HS-27A (cell line): ENCODE measurements at regions not wholly inside any gene's neighbourhood (a gene's known extent, or its start where the extent isn't known, plus 50 kb on each side); places are given as distances from the start of the nearest gene placed in this dataset.

Experiments
- DNase-seq: peaks from one replicate; pipeline ENCODE4 v3.0.0-alpha.2; 2012; ENCODE audit warnings: low read depth, missing footprints

- no peak for DNase-seq
These were observed 1289.6 kb downstream of the NSUN3 start for GRCh38 chr3:95352471-95352870.

GRCh38 chr3:95354489-95354888 is 1291.6 kb downstream of the NSUN3 start:
- no peak for DNase-seq

DNA sequence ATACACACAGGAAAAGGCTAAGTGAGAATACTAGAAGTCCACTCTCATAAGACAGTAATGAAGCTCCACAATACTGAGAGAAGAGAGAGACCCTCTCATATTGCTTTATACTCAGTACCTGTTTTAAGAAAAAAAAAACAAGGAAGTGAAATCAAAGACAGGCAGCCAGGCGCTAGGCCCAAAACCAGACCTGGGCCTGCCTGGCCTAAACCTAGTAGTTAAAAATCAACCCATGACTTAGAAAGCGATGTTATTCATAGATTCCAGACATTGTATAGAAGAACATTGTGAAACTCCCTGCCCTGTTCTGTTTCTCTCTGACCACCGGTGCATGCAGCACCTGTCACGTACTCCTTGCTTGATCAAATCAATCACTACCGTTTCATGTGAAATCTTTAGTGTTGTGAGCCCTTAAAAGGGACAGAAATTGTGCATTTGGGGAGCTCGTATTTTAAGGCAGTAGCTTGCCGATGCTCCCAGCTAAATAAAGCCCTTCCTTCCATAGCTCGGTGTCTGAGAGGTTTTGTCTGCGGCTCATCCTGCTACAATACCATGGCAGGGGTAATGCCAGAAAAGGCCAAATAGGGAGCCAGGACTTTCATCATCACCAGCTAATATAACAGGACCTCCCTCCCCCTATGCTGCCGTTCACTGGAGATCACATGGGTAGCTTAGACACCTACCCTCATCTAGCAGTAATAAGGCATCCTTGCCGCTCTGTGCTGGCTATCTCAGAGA is 1294.1 kb downstream of the NSUN3 start:
- DNase-seq: no peak

DNA sequence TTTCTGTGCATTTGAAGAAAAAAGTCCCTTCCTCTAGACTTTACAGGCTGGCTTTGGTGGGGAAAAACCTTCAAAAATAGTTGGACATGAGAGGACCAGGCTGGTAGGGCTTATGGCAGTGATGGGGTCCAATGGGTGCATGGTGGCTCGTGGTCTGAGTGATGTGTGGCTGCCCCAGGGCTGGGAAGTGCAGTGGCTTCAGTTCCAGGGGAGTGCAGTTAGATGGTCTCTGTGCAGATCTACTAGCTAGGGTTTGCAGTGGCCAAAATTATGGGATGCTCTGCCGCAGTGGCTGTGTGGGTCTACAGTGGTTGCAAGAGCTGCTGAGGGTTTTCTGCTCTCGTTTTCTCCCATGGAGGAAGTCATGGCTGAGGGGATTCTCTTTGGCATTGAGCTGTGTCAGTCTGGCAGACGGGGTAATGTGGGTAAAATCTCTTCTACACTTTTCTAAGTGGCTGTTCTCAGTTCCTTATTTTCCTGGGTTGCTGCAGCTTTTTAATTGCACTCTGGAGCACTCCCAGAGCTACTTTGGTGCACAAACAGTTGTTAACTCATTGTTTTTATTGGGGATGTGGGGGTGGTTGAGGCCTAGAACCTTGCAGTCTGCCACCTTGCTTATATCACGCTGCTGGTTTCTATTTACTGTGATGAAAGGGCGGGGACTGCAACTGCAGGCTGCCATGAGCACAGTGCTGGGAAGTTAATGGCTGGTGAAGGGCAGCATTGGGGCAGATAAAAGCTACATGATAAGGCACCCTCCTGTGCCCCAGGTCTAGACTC is 1324.6 kb downstream of the NSUN3 start:
- no peak for DNase-seq

DNA sequence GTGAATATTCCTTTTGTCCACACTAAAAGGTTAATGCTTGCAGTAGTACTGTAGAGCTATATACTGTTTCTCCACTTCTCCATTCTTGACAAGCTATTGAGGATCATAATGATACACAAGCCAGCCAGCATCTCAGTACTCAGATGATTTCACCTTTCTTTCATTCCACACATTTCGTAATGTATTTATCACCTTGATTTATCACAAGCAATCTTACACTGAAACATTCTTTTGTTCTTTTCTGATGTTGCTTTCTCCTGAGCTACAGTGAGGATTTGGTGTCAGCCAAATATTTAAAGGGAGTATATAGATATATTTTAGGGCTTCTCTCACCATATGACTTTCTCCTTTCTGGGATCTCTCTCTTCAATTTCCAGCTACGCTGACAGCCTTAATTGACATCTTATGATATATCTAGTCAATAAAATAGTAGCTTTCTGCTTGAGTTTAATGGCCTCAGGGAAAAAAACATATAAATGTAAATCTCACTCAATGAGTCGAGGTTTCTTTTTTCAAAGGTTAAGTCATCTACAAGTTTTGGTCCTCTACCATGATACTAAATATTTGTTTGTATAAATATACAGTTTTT is 1327.0 kb downstream of the NSUN3 start:
- DNase-seq: no peak

- DNase-seq: no peak
These were observed 1331.4 kb downstream of the NSUN3 start for GRCh38 chr3:95394286-95394685.

GRCh38 chr3:95399585-95399984 is 1336.7 kb downstream of the NSUN3 start:
- DNase-seq: no peak

- no peak for DNase-seq
These were observed 1338.8 kb downstream of the NSUN3 start for GRCh38 chr3:95401693-95402092.

- no peak for DNase-seq
These were observed 1345.0 kb downstream of the NSUN3 start for GRCh38 chr3:95407709-95408463.

- no peak for DNase-seq
These were observed 1345.6 kb downstream of the NSUN3 start for GRCh38 chr3:95408464-95408862.

GRCh38 chr3:95418251-95418650 is 1355.4 kb downstream of the NSUN3 start:
- no peak for DNase-seq

GRCh38 chr3:95424279-95424678 is 1361.4 kb downstream of the NSUN3 start:
- DNase-seq: no peak

- no peak for DNase-seq
These were observed 1371.6 kb downstream of the NSUN3 start for GRCh38 chr3:95434491-95434890.

GRCh38 chr3:95437409-95437808 is 1374.5 kb downstream of the NSUN3 start:
- DNase-seq: no peak

DNA sequence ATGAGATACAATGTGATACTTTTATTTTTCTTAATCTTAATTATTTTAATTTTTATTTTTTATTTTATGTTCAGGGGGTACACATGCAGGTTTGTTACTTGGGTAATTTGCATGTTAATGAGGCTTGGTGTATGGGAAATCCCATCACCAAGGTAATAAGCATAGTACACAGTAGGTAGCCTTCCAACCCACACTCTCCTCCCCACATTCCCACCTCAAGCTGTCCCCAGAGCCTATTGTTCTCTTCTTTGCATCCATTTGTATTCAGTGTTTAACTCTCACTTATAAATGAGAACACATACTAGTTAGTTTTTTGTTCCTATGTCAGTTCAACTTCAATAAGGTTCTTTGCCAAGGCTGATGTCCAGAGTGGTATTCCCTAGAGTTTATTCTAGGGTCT is 1375.4 kb downstream of the NSUN3 start:
- DNase-seq: no peak

- DNase-seq: no peak
These were observed 1371.6 kb upstream of the EPHA6 start for GRCh38 chr3:95442766-95443165.

GRCh38 chr3:95449841-95450240 is 1364.6 kb upstream of the EPHA6 start:
- no peak for DNase-seq

DNA sequence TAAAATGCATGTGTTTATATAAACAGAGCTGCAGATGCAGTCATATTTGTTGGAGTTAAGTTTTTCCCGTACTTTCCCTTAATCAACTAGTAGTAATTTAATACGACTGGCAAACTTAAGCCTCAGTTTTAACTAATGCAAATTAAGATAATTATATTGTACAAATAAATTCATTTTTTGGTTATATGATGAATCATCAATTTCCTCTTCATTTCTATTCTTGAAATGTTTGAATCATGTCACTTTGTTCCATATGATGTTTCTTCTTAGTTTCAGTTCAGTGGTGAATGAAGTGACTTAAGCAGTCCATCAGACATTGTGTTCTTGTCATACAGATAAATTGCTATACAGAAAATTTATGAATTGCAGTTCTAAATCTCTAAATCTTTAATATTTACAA is 1361.2 kb upstream of the EPHA6 start:
- no peak for DNase-seq

DNA sequence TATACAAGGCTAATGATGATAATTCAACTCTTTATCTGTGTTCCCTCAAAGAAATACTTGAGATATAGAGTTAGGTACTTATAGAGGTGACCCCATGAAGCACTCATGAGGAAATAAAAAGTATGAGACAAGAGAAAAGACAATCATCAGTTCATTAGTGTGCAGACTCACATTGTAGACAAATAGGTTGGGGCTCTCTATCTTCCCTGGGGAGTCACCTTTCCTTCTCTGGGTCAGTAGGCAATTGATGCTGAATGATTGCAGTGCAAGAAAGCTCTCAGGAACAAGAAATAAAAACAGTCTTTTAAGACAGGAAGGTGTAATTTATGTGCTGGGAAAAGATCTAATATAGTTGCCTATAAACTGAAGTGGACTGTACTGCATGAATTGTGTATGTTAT is 1357.6 kb upstream of the EPHA6 start:
- DNase-seq: no peak

DNA sequence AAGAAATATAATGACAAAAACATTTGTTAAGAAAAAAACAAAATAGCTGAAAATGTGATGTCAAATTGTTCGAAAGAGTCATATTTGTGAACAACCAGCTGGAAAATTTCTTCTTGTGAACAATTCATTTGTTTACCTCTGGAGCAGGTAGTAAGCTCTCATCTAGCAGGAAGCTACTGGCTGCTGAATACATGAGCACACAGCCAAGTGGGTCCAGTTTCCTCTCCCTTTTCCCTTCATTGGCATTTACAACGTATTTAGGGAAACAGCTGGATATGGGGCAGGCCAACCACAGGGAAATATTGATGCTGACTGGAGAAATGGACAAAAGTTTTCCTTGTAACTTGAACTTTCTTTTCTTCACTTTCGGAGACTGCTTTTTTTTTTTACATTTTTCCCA is 1354.7 kb upstream of the EPHA6 start:
- DNase-seq: no peak

GRCh38 chr3:95460274-95460673 is 1354.1 kb upstream of the EPHA6 start:
- DNase-seq: no peak

- DNase-seq: no peak
These were observed 1352.2 kb upstream of the EPHA6 start for GRCh38 chr3:95462161-95462560.

GRCh38 chr3:95464346-95464745 is 1350.0 kb upstream of the EPHA6 start:
- no peak for DNase-seq
